Endothelial cell of umbilical vein (primary cell): ENCODE measurements at regions not wholly inside any gene's neighbourhood (a gene's known extent, or its start where the extent isn't known, plus 50 kb on each side); places are given as distances from the start of the nearest gene placed in this dataset.

Experiments
- CTCF ChIP-seq, 2 donors: IDR thresholded peaks; 1 replicate in 1 of 2; 2 replicates in 1 of 2; pipeline ENCODE4 v1.5.1; 2011; ENCODE audit warnings: low read length in 2 of 2, mild to moderate bottlenecking in 2 of 2, moderate library complexity in 2 of 2, control low read depth in 1 of 2, inconsistent platforms in 1 of 2, low read depth in 1 of 2; ENCODE audit not compliant: insufficient read depth in 1 of 2; ENCODE audit errors: extremely low read depth in 1 of 2
- JUN ChIP-seq: IDR thresholded peaks from 2 replicates; pipeline ENCODE4 v1.6.1; 2011; ENCODE audit warnings: borderline replicate concordance, low read depth; ENCODE audit not compliant: insufficient read length, insufficient read depth

GRCh38 chr4:62898115-62898514 is 1511.1 kb downstream of the TECRL start:
- no peak for TF ChIP-seq CTCF (IDR thresholded peaks at IDR 0.05; ENCODE audit: extremely low read depth in 1 of 2, insufficient read depth in 1 of 2, low read depth in 1 of 2, low read length in 2 of 2)
- TF ChIP-seq JUN = no peak
